NB4 (cell line): ENCODE measurements at regions not wholly inside any gene's neighbourhood (a gene's known extent, or its start where the extent isn't known, plus 50 kb on each side); places are given as distances from the start of the nearest gene placed in this dataset.

Source experiments
- DNase-seq: peaks from one replicate; pipeline ENCODE4 v3.0.0; 2010; ENCODE audit warnings: low read depth
- H3K4me3 ChIP-seq: one replicate; pipeline ENCODE4 v1.5.1; 2011; ENCODE audit warnings: mild to moderate bottlenecking, low read depth, low read length, moderate library complexity
- CTCF ChIP-seq: IDR thresholded peaks from one replicate; pipeline ENCODE4 v1.5.1; 2012; ENCODE audit warnings: low read depth, low read length
- MAX ChIP-seq: IDR thresholded peaks from 2 replicates; pipeline ENCODE4 v1.6.1; 2011; ENCODE audit warnings: low read depth, low read length
- MYC ChIP-seq: IDR thresholded peaks from 2 replicates; pipeline ENCODE4 v1.6.1; 2011; ENCODE audit warnings: low read depth, low read length
- POLR2A ChIP-seq: IDR thresholded peaks from 2 replicates; pipeline ENCODE4 v1.6.1; 2011; ENCODE audit warnings: mild to moderate bottlenecking; ENCODE audit not compliant: insufficient read length; ENCODE audit errors: extremely low read depth

GRCh38 chr13:63463782-63464610 lies 2048.3 kb upstream of the PCDH20 start:
- DNase-seq, result no peak
- no peak for TF ChIP-seq CTCF
- no peak for TF ChIP-seq MYC
- no peak for TF ChIP-seq POLR2A
- TF ChIP-seq MAX, result no peak

GRCh38 chr13:63460462-63461090 lies 2044.9 kb upstream of the PCDH20 start:
- H3K4me3 ChIP-seq, result no peak overlapping the region
- DNase-seq, result no peak
- no peak for TF ChIP-seq MYC
- TF ChIP-seq POLR2A, result no peak
- no peak for TF ChIP-seq CTCF
- TF ChIP-seq MAX, result no peak

More at GRCh38 chr13:63463782-63464610, 2048.3 kb upstream of the PCDH20 start:
- no peak overlapping the region for H3K4me3 ChIP-seq

- no peak for TF ChIP-seq CTCF
- no peak for TF ChIP-seq MYC
- no peak for TF ChIP-seq POLR2A
- TF ChIP-seq MAX, result no peak
- no peak for DNase-seq
These were observed 2041.5 kb upstream of the PCDH20 start for GRCh38 chr13:63457186-63457585.

GRCh38 chr13:63455938-63456337 lies 2040.3 kb upstream of the PCDH20 start:
- TF ChIP-seq POLR2A (no peak), CTCF (no peak), MYC (no peak), MAX (no peak)
- no peak overlapping the region for H3K4me3 ChIP-seq
- no peak for DNase-seq

More at GRCh38 chr13:63457186-63457585, 2041.5 kb upstream of the PCDH20 start:
- H3K4me3 ChIP-seq, result no peak overlapping the region

- no peak for DNase-seq
- no peak for TF ChIP-seq POLR2A
- no peak overlapping the region for H3K4me3 ChIP-seq
These were observed 2033.9 kb upstream of the PCDH20 start for GRCh38 chr13:63449550-63449949.

- TF ChIP-seq CTCF (no peak), POLR2A (no peak), MYC (no peak), MAX (no peak)
- no peak for DNase-seq
- H3K4me3 ChIP-seq, result no peak overlapping the region
These were observed 2033.0 kb upstream of the PCDH20 start for GRCh38 chr13:63448692-63449091.
